K562 (cell line): ENCODE measurements at regions not wholly inside any gene's neighbourhood (a gene's known extent, or its start where the extent isn't known, plus 50 kb on each side); places are given as distances from the start of the nearest gene placed in this dataset.

Experiments used
- CREB1 ChIP-seq, 2 experiments: sonication (generic) in 1 of 2; formaldehyde crosslinking in 1 of 2; IDR thresholded peaks; 2 replicates each; pipeline versions ENCODE4 v1.6.1 to v1.8.0; 2012 to 2022; ENCODE audit warnings: inconsistent platforms in 1 of 2, mild to moderate bottlenecking in 1 of 2, missing genetic modification reagents in 1 of 2, moderate library complexity in 1 of 2
- GATA2 ChIP-seq: sonication (generic); formaldehyde crosslinking; IDR thresholded peaks from 2 replicates; pipeline ENCODE4 v1.4.0; 2020; ENCODE audit warnings: mild to moderate bottlenecking, missing genetic modification reagents
- PYGO2 ChIP-seq: fragments of 450-650 bp; IDR thresholded peaks from 2 replicates; pipeline ENCODE4 v1.6.1; 2016; ENCODE audit warnings: mild to moderate bottlenecking, missing genetic modification characterization, moderate library complexity, missing compliant biosample characterization
- SP1 ChIP-seq: sonication (generic); formaldehyde crosslinking; IDR thresholded peaks from 2 replicates; pipeline ENCODE4 v1.8.1; 2022; ENCODE audit warnings: mild to moderate bottlenecking, missing genetic modification reagents
- SPI1 ChIP-seq: IDR thresholded peaks from 2 replicates; pipeline ENCODE4 v1.6.1; 2011; ENCODE audit warnings: low read depth, low read length, control low read depth, borderline replicate concordance
- USF2 ChIP-seq: sonication (generic); formaldehyde crosslinking; IDR thresholded peaks from 2 replicates; pipeline ENCODE4 v1.5.0; 2020; ENCODE audit warnings: missing genetic modification reagents
- ZC3H11A ChIP-seq: IDR thresholded peaks from 2 replicates; pipeline ENCODE4 v1.6.1; 2012; ENCODE audit warnings: low read depth, low read length, improper control_type of control experiment
- ZNF830 ChIP-seq: fragments of 250-450 bp; sonication (Bioruptor Pico); IDR thresholded peaks from 2 replicates; pipeline ENCODE4 v1.5.0; 2021; ENCODE audit warnings: mild to moderate bottlenecking
- TF ChIP-seq, protein P1 (sequence below): fragments of 450-650 bp; IDR thresholded peaks from one replicate; pipeline ENCODE4 v1.6.1; 2018; ENCODE audit warnings: mild to moderate bottlenecking, moderate library complexity; ENCODE audit not compliant: partially characterized antibody
- TF ChIP-seq, protein P2 (sequence below): fragments of 250-450 bp; sonication (Bioruptor Pico); IDR thresholded peaks from 2 replicates; pipeline ENCODE4 v1.4.0; 2020; ENCODE audit warnings: mild to moderate bottlenecking, moderate library complexity, borderline replicate concordance

GRCh38 chr9:113675475-113675941 is 200.6 kb upstream of the ZNF618 start (continued):
- TF ChIP-seq, protein P1, sequence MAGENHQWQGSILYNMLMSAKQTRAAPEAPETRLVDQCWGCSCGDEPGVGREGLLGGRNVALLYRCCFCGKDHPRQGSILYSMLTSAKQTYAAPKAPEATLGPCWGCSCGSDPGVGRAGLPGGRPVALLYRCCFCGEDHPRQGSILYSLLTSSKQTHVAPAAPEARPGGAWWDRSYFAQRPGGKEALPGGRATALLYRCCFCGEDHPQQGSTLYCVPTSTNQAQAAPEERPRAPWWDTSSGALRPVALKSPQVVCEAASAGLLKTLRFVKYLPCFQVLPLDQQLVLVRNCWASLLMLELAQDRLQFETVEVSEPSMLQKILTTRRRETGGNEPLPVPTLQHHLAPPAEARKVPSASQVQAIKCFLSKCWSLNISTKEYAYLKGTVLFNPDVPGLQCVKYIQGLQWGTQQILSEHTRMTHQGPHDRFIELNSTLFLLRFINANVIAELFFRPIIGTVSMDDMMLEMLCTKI = no peak
- TF ChIP-seq SP1 (CRISPR knock-in tag) = no peak
- TF ChIP-seq CREB1 (IDR thresholded peaks at IDR 0.05) = no peak
- TF ChIP-seq CREB1 (CRISPR knock-in tag; IDR thresholded peaks at IDR 0.05) = peak; percentile 70
- peak; percentile 27 for TF ChIP-seq USF2 (CRISPR knock-in tag)
- TF ChIP-seq SPI1 = no peak
- no peak for TF ChIP-seq ZC3H11A
- no peak for TF ChIP-seq PYGO2
- TF ChIP-seq ZNF830 (CRISPR knock-in tag) = no peak
- TF ChIP-seq, protein P2, sequence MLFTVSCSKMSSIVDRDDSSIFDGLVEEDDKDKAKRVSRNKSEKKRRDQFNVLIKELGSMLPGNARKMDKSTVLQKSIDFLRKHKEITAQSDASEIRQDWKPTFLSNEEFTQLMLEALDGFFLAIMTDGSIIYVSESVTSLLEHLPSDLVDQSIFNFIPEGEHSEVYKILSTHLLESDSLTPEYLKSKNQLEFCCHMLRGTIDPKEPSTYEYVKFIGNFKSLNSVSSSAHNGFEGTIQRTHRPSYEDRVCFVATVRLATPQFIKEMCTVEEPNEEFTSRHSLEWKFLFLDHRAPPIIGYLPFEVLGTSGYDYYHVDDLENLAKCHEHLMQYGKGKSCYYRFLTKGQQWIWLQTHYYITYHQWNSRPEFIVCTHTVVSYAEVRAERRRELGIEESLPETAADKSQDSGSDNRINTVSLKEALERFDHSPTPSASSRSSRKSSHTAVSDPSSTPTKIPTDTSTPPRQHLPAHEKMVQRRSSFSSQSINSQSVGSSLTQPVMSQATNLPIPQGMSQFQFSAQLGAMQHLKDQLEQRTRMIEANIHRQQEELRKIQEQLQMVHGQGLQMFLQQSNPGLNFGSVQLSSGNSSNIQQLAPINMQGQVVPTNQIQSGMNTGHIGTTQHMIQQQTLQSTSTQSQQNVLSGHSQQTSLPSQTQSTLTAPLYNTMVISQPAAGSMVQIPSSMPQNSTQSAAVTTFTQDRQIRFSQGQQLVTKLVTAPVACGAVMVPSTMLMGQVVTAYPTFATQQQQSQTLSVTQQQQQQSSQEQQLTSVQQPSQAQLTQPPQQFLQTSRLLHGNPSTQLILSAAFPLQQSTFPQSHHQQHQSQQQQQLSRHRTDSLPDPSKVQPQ (CRISPR knock-in tag) = no peak
- TF ChIP-seq GATA2 (CRISPR knock-in tag) = no peak
